HepG2 (cell line): ENCODE measurements at regions not wholly inside any gene's neighbourhood (a gene's known extent, or its start where the extent isn't known, plus 50 kb on each side); places are given as distances from the start of the nearest gene placed in this dataset.
"Not testable (repeated sequence)": the region's sequence is repeated elsewhere in the genome, so short reads cannot be mapped to it uniquely, and the experiment has no call there.

ENCODE experiments used
- ATAC-seq: fragments of 200-7000 bp; cut with Tn5 transposase; 3 replicates; pipeline ENCODE4 v1.9.1; 2020; ENCODE audit warnings: mild to moderate bottlenecking, moderate library complexity
- BruUV-seq: library from RNA; stranded (reverse); fragments of 400-500 nt; replicated peaks from 2 replicates; lab custom pipeline; 2021; lab: Mats Ljungman, UMichigan
- CTCF ChIA-PET: fragments of 300-600 bp; formaldehyde crosslinking; extraction: SDS; loops from one replicate; lab custom pipeline; 2021; ENCODE audit warnings: low total read pairs, inconsistent platforms, low intra/inter-chr PET ratio; lab: Yijun Ruan, JAX
- POLR2A ChIA-PET: fragments of 350-600 bp; sonication (Branson Sonifier 250); formaldehyde crosslinking; loops from one replicate; lab custom pipeline; 2020; ENCODE audit warnings: antibody characterized with exemption, inconsistent platforms; lab: Yijun Ruan, JAX
- DNase-seq: peaks from one replicate; pipeline ENCODE4 v3.0.0-alpha.2; 2015; ENCODE audit warnings: low spot score
- FAIRE-seq: peaks from 3 replicates; lab custom pipeline; 2011; peaks lifted over from hg19 to GRCh38; lab: Jason Lieb, UNC
- H2AFZ ChIP-seq: one replicate; pipeline ENCODE4 v1.6.1; 2011; ENCODE audit warnings: low read length, inconsistent platforms
- H3K27ac ChIP-seq: fragments of 300-600 bp; 3 replicates; pipeline ENCODE4 v1.8.0; 2011; ENCODE audit warnings: mixed run types, mild to moderate bottlenecking, mixed read lengths, low read length, inconsistent platforms; ENCODE audit not compliant: insufficient read depth; ENCODE audit errors: extremely low read length
- H3K27me3 ChIP-seq, 2 experiments: fragments of 200-600 bp in 1 of 2; 2 replicates in 1 of 2; 3 replicates in 1 of 2; pipeline versions ENCODE4 v1.6.0 to v1.8.0; 2011; ENCODE audit warnings: low read length in 2 of 2, mild to moderate bottlenecking in 2 of 2, moderate library complexity in 2 of 2, inconsistent platforms in 1 of 2; ENCODE audit not compliant: insufficient read depth in 2 of 2, control insufficient read depth in 1 of 2
- H3K36me3 ChIP-seq, 2 experiments: fragments of 200-600 bp in 1 of 2; replicated peaks in 1 of 2; 2 replicates in 1 of 2; 3 replicates in 1 of 2; pipeline versions ENCODE4 v1.5.1 to v1.8.0; 2011; ENCODE audit warnings: low read length in 2 of 2, inconsistent platforms in 1 of 2; ENCODE audit not compliant: insufficient read depth in 2 of 2, control insufficient read depth in 1 of 2
- H3K4me1 ChIP-seq: 2 replicates; pipeline ENCODE4 v1.5.1; 2012; ENCODE audit warnings: low read length, inconsistent platforms; ENCODE audit not compliant: insufficient read depth
- H3K4me2 ChIP-seq: 2 replicates; pipeline ENCODE4 v1.6.0; 2011; ENCODE audit warnings: low read depth, low read length, inconsistent platforms
- H3K4me3 ChIP-seq, 3 experiments: fragments of 200-600 bp in 1 of 3; sonication (generic), shearing (Covaris generic) in 1 of 3; replicated peaks in 1 of 3; 2 replicates each; pipeline ENCODE4 v1.5.1; 2011 to 2016; ENCODE audit warnings: low read length in 3 of 3, inconsistent platforms in 2 of 3, low read depth in 2 of 3, mild to moderate bottlenecking in 2 of 3, control low read depth in 1 of 3, mixed read lengths in 1 of 3; ENCODE audit not compliant: insufficient read depth in 1 of 3
- H3K79me2 ChIP-seq: one replicate; pipeline ENCODE4 v1.6.1; 2011; ENCODE audit warnings: low read length, inconsistent platforms; ENCODE audit not compliant: insufficient read depth
- H3K9ac ChIP-seq: 2 replicates; pipeline ENCODE4 v1.6.0; 2011; ENCODE audit warnings: mild to moderate bottlenecking, low read depth, low read length, inconsistent platforms; ENCODE audit not compliant: insufficient read depth
- H3K9me3 ChIP-seq: 2 replicates; pipeline ENCODE4 v1.5.1; 2012; ENCODE audit warnings: mild to moderate bottlenecking, low read length
- H4K20me1 ChIP-seq: 2 replicates; pipeline ENCODE4 v1.6.0; 2011; ENCODE audit warnings: inconsistent platforms, mild to moderate bottlenecking, low read length, moderate library complexity; ENCODE audit not compliant: insufficient read depth
- JUND ChIP-seq: sonication (generic); formaldehyde crosslinking; IDR thresholded peaks from 2 replicates; pipeline ENCODE4 v1.8.0; 2022; ENCODE audit warnings: mild to moderate bottlenecking, missing genetic modification reagents
- KLF12 ChIP-seq: sonication (generic); formaldehyde crosslinking; IDR thresholded peaks from 2 replicates; pipeline ENCODE4 v1.4.0; 2020; ENCODE audit warnings: missing genetic modification reagents, borderline replicate concordance
- KMT2A ChIP-seq: sonication (generic); formaldehyde crosslinking; IDR thresholded peaks from 2 replicates; pipeline ENCODE4 v1.4.0; 2020; ENCODE audit warnings: missing genetic modification reagents
- MXD4 ChIP-seq: IDR thresholded peaks from 2 replicates; pipeline ENCODE4 v1.6.1; 2016; ENCODE audit warnings: mild to moderate bottlenecking, missing biosample characterization, missing genetic modification reagents
- ZC3H13 ChIP-seq: sonication (generic); formaldehyde crosslinking; IDR thresholded peaks from 2 replicates; pipeline ENCODE4 v1.8.1; 2023; ENCODE audit warnings: mild to moderate bottlenecking, missing genetic modification reagents, moderate library complexity
- ZKSCAN5 ChIP-seq: sonication (generic); formaldehyde crosslinking; IDR thresholded peaks from 2 replicates; pipeline ENCODE4 v1.5.1; 2020; ENCODE audit warnings: mild to moderate bottlenecking, missing genetic modification reagents
- ZNF761 ChIP-seq: sonication (generic); formaldehyde crosslinking; conservative IDR thresholded peaks from 2 replicates; pipeline ENCODE4 v1.4.0; 2020; ENCODE audit warnings: mild to moderate bottlenecking, missing genetic modification reagents
- WGBS: methylation state at CpG from one replicate; pipeline ENCODE4 v1.1.6; 2017; ENCODE audit warnings: low lambda C conversion rate; 5-methylcytosine and 5-hydroxymethylcytosine counted together
- in situ Hi-C: cut with HindIII; loops from 2 replicates; pipeline ENCODE4 v1.10.0; 2017; ENCODE audit warnings: low pct_unique_long_range_greater_than_20kb; ENCODE audit not compliant: extremely low pct_ligation_motif_present
- intact Hi-C: fragments of 100-400 bp; cut with micrococcal nuclease; formaldehyde crosslinking; loops from one replicate; pipeline ENCODE4 v1.10.0; 2022; ENCODE audit not compliant: unreplicated experiment
- TF ChIP-seq, protein P1 (sequence below): sonication (generic); formaldehyde crosslinking; IDR thresholded peaks from 2 replicates; pipeline ENCODE4 v1.5.0; 2020; ENCODE audit warnings: missing genetic modification reagents
- TF ChIP-seq, protein P2 (sequence below): sonication (generic); formaldehyde crosslinking; IDR thresholded peaks from 2 replicates; pipeline ENCODE4 v1.5.0; 2020; ENCODE audit warnings: mild to moderate bottlenecking, missing genetic modification reagents, borderline replicate concordance

GRCh38 chr10:117775526-117775925 is 233.0 kb downstream of the EMX2 start:
- no peaks in the 10 kb centered on the region for H3K36me3 ChIP-seq
- H3K4me1 ChIP-seq, result no peaks in the 10 kb centered on the region
- H3K27me3 ChIP-seq, result peaks cover 0 to 8% of the 10 kb centered on the region in 2 experiments; a peak in 1 of 5 replicates
- no peak overlapping the region for H2AFZ ChIP-seq
- H3K4me3 ChIP-seq, result no peak overlapping the region
- intact Hi-C loops (no loop called here), in situ Hi-C loops (no loop called here)
- H3K9ac ChIP-seq, result no peak overlapping the region
- WGBS, result 27% methylated on average over 3 of the region's 3 CpGs
- no peaks in the 10 kb centered on the region; the same call in 1 of the 2 replicates for H4K20me1 ChIP-seq
- H3K9me3 ChIP-seq, result no peaks in the 10 kb centered on the region
- no TSS peak for BruUV-seq
- FAIRE-seq (no peak), ATAC-seq (no peak), DNase-seq (no peak)
- CTCF ChIA-PET, result no interaction called here
- H3K27ac ChIP-seq, result no peak overlapping the region
- no peak for TF ChIP-seq ZNF761 (CRISPR knock-in tag)
- no peak for TF ChIP-seq ZKSCAN5 (CRISPR knock-in tag)
- TF ChIP-seq, protein P1, sequence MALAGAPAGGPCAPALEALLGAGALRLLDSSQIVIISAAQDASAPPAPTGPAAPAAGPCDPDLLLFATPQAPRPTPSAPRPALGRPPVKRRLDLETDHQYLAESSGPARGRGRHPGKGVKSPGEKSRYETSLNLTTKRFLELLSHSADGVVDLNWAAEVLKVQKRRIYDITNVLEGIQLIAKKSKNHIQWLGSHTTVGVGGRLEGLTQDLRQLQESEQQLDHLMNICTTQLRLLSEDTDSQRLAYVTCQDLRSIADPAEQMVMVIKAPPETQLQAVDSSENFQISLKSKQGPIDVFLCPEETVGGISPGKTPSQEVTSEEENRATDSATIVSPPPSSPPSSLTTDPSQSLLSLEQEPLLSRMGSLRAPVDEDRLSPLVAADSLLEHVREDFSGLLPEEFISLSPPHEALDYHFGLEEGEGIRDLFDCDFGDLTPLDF (CRISPR knock-in tag), result no peak
- TF ChIP-seq MXD4, result no peak
- TF ChIP-seq KMT2A, result no peak
- TF ChIP-seq KLF12 (CRISPR knock-in tag), result no peak
- TF ChIP-seq, protein P2, sequence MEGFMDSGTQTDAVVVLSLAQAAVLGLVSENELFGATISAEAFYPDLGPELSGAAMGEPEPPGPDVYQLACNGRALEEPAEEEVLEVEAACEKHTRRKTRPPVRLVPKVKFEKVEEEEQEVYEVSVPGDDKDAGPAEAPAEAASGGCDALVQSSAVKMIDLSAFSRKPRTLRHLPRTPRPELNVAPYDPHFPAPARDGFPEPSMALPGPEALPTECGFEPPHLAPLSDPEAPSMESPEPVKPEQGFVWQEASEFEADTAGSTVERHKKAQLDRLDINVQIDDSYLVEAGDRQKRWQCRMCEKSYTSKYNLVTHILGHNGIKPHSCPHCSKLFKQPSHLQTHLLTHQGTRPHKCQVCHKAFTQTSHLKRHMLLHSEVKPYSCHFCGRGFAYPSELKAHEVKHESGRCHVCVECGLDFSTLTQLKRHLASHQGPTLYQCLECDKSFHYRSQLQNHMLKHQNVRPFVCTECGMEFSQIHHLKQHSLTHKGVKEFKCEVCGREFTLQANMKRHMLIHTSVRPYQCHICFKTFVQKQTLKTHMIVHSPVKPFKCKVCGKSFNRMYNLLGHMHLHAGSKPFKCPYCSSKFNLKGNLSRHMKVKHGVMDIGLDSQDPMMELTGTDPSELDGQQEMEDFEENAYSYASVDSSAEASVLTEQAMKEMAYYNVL (CRISPR knock-in tag), result no peak
- no peak for TF ChIP-seq ZC3H13 (CRISPR knock-in tag)
- no peak for TF ChIP-seq JUND (CRISPR knock-in tag)
- POLR2A ChIA-PET, result no interaction called here
- H3K79me2 ChIP-seq, result no peaks in the 10 kb centered on the region
- no peak overlapping the region for H3K4me2 ChIP-seq

DNA sequence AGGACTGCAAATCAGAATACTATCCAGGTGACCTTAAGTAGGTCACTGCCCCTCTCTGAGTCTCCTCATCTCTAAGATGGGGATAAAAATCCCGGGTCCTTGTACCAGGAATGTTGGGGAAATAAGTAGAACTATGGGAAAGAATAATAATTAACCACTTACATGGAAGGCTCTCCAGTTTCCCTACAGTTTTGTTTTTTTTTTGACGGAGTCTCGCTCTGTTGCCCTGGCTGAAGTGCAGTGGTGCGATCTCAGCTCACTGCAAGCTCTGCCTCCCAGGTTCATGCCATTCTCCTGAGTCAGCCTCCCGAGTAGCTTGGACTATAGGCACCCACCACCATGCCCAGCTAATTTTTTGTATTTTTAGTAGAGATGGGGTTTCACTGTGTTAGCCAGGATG is 234.7 kb downstream of the EMX2 start:
- BruUV-seq, ATAC-seq, H4K20me1 ChIP-seq, H3K79me2 ChIP-seq, POLR2A ChIA-PET, CTCF ChIA-PET, in situ Hi-C loops, H3K36me3 ChIP-seq, intact Hi-C loops, H3K9me3 ChIP-seq, FAIRE-seq, H2AFZ ChIP-seq, H3K4me2 ChIP-seq, H3K27ac ChIP-seq, H3K4me1 ChIP-seq, H3K4me3 ChIP-seq, H3K9ac ChIP-seq, DNase-seq: not testable (repeated sequence)
- peaks cover 0 to 12% of the 10 kb centered on the region in 2 experiments; a peak in 1 of 5 replicates for H3K27me3 ChIP-seq
- 42% methylated on average over 5 of the region's 5 CpGs for WGBS
